ENCODE measurements at regions not wholly inside any gene's neighbourhood (a gene's known extent, or its start where the extent isn't known, plus 50 kb on each side); places are given as distances from the start of the nearest gene placed in this dataset.

GRCh38 chrX:34999702-35000101, 57.1 kb downstream of the FAM47B start:
- DNase-seq (ENCODE audit: low read depth), result no peak

GRCh38 chrX:35006361-35006760, 63.8 kb downstream of the FAM47B start:
- DNase-seq (ENCODE audit: low read depth), result no peak

- DNase-seq (ENCODE audit: low read depth), result no peak
These were observed 73.0 kb downstream of the FAM47B start for GRCh38 chrX:35015621-35016020.

GRCh38 chrX:35016051-35016450, 73.5 kb downstream of the FAM47B start:
- DNase-seq (ENCODE audit: low read depth), result peak; percentile 34

- DNase-seq (ENCODE audit: low read depth), result peak; percentile 5
These were observed 74.7 kb downstream of the FAM47B start for GRCh38 chrX:35017284-35017683.

- peak; percentile 20 for DNase-seq (ENCODE audit: low read depth)
These were observed 81.1 kb downstream of the FAM47B start for GRCh38 chrX:35023683-35024082.

GRCh38 chrX:35025820-35026219, 83.2 kb downstream of the FAM47B start:
- no peak for DNase-seq (ENCODE audit: low read depth)

GRCh38 chrX:35040871-35041270, 98.3 kb downstream of the FAM47B start:
- DNase-seq (ENCODE audit: low read depth), result peak; percentile 59

GRCh38 chrX:35046660-35047296, 104.2 kb downstream of the FAM47B start:
- peak; percentile 78 for DNase-seq (ENCODE audit: low read depth)

- DNase-seq (ENCODE audit: low read depth), result no peak
These were observed 133.5 kb downstream of the FAM47B start for GRCh38 chrX:35076061-35076460.

- DNase-seq (ENCODE audit: low read depth), result no peak
These were observed 148.2 kb downstream of the FAM47B start for GRCh38 chrX:35090801-35091200.

GRCh38 chrX:35098419-35098818, 155.8 kb downstream of the FAM47B start:
- DNase-seq (ENCODE audit: low read depth), result no peak

GRCh38 chrX:35101901-35102300, 159.3 kb downstream of the FAM47B start:
- DNase-seq (ENCODE audit: low read depth), result peak; percentile 32

GRCh38 chrX:35104626-35105025, 162.0 kb downstream of the FAM47B start:
- DNase-seq (ENCODE audit: low read depth), result peak; percentile 58

- peak; percentile 87 for DNase-seq (ENCODE audit: low read depth)
These were observed 172.6 kb downstream of the FAM47B start for GRCh38 chrX:35115205-35115604.

GRCh38 chrX:35122756-35123155, 180.2 kb downstream of the FAM47B start:
- peak; percentile 23 for DNase-seq (ENCODE audit: low read depth)

- DNase-seq (ENCODE audit: low read depth), result no peak
These were observed 206.9 kb downstream of the FAM47B start for GRCh38 chrX:35149517-35149916.

GRCh38 chrX:35150052-35150451, 207.5 kb downstream of the FAM47B start:
- no peak for DNase-seq (ENCODE audit: low read depth)

GRCh38 chrX:35150642-35151239, 208.1 kb downstream of the FAM47B start:
- no peak for DNase-seq (ENCODE audit: low read depth)

GRCh38 chrX:35166023-35166422, 223.4 kb downstream of the FAM47B start:
- no peak for DNase-seq (ENCODE audit: low read depth)

Measured in EH (cell line).